ENCODE measurements at regions not wholly inside any gene's neighbourhood (a gene's known extent, or its start where the extent isn't known, plus 50 kb on each side); places are given as distances from the start of the nearest gene placed in this dataset.
A peak's percentile ranks its signal among the peaks of the same experiment; 100 is the strongest.

DNA sequence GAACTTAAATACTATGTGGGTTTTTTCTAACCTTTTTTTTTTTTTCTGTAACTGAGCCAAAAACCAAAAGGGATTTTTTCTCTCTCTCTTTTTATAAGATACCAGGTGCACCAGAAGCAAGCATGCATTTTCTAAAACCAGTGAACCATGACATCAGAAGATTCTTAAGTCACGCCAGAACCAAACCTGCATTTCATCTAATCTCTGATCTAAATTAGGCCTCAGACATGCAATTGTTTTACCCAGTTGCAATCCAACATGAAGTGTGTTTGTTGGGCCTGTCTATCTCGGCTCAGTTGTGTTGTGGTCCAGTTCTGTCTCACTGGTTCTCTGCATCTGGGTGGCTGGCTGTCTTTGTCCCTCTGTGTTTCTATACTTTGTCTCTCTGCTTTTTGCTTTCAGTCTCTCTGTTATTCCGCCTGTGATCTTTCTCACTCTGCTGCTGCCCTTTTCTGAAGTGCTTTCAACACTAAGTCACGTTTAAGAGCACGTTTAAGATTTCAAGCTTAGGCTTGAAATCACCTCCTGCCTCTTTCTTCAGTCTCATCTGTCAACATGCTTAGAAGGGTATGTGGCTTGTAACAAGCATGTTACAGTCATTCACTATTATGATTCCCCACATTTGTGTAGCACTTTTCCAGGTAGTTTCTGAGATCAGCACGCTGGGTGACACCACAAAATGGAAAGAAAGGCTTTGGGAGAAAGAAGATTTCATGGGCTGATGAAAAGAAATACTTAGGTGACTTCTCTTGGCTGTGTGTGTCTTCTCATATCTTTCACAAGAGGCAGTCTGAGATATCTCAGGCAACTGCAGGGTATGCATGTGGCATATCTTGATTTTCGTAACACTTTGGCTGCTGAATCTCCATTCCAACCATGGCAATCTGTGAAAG, 488.9 kb downstream of the SHISA9 start:
- in situ Hi-C loops (cut with MboI; ENCODE audit: low pct_unique_long_range_greater_than_20kb, low sequenced_read_pairs), result no loop called here
- DNase-seq, result no peak

DNA sequence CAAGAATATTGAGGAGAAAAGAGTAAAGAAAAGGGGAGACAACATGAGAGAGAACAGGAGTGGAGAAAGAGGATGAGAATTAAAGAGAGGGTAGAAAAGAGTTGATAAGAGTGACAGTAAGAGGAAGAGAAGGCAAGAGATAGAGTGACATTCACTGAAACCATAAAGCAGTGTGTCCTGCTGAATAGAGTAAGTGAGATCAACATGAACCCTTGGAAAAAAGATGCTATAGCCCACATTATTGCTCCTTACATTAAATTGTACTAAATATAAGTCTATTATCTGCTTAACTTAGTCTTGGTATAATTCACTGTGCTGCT, 489.5 kb downstream of the SHISA9 start:
- in situ Hi-C loops (cut with MboI; ENCODE audit: low pct_unique_long_range_greater_than_20kb, low sequenced_read_pairs), result no loop called here
- no peak for DNase-seq

DNA sequence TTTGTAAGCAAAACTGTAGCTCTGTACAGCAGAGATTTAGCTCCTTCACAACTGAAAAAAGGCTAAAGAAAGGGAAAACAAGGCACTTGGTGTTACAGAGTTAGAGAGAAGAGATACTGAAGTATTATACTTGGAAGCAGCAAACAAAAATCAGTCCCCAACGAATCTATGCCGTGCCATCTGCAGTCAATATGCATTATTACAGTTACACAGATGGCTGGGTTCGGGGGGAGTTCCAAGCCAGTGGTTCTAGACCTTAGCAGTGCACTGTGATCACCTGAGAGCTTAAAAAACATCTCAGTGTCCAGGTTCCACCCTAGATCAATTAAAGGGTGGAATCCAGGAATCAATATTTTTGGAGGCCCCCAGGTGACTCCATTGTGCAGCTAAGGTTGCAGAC, 489.9 kb downstream of the SHISA9 start:
- DNase-seq, result no peak
- in situ Hi-C loops (cut with MboI; ENCODE audit: low pct_unique_long_range_greater_than_20kb, low sequenced_read_pairs), result no loop called here

GRCh38 chr16:13392341-13392740, 490.9 kb downstream of the SHISA9 start:
- in situ Hi-C loops (cut with MboI; ENCODE audit: low pct_unique_long_range_greater_than_20kb, low sequenced_read_pairs), result no loop called here
- no peak for DNase-seq

DNA sequence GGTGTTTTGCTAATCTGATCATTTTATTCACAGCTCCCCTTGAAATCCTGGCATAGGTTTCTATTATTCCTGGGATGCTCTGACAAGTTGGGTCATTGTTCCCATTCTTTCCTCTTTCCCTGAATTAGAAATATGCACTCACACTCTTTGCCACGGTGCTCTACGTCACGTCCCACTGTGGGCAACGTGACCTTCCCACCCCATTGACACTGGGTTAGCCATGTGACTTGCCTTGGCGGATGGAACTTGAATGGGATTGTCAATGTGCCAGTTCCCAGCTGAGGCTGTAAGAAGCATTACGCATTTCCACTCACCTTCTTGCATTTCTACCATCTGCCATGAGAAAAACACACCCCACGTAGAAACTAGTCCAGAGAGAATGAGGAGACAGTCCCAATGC, 492.4 kb downstream of the SHISA9 start:
- no peak for DNase-seq
- in situ Hi-C loops (cut with MboI; ENCODE audit: low pct_unique_long_range_greater_than_20kb, low sequenced_read_pairs), result no loop called here

GRCh38 chr16:13394488-13394887, 493.1 kb downstream of the SHISA9 start:
- DNase-seq, result no peak
- in situ Hi-C loops (cut with MboI; ENCODE audit: low pct_unique_long_range_greater_than_20kb, low sequenced_read_pairs), result no loop called here

- DNase-seq, result no peak
- in situ Hi-C loops (cut with MboI; ENCODE audit: low pct_unique_long_range_greater_than_20kb, low sequenced_read_pairs), result no loop called here
Measured at GRCh38 chr16:13397126-13397525, 495.7 kb downstream of the SHISA9 start.

DNA sequence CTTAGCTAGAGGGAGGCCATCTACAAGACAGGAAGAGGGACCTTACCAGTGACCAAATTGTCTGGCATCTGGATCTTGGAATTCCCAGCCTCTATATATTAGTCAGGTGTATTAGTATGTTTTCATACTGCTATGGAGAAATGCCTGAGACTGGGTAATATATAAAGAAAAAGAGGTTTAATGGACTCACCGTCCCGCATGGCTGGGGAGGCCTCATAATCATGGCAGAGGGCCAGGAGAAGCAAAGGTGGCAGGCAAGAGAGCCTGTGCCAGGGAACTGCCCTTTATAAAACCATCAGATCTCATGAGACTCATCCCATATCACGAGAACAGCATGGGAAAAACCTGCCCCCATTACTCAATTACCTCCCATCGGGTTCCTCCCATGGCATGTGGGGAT, 500.2 kb downstream of the SHISA9 start:
- in situ Hi-C loops (cut with MboI; ENCODE audit: low pct_unique_long_range_greater_than_20kb, low sequenced_read_pairs), result no loop called here
- DNase-seq, result no peak

DNA sequence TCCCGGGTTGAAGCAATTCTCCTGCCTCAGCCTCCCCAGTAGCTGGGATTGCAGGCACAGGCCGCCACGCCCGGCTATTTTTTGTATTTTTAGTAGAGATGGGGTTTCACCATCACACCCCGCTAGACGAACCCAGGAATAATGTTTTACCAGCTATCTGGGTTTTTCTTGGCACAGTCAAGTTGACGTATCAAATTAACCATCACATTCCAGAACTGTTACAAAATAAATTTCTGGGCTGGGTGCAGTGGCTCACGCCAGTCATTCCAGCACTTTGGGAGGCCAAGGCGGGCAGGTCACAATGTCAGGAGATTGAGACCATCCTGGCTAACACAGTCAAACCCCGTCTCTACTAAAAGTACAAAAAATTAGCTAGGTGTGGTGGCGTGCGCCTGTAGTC, 501.2 kb downstream of the SHISA9 start:
- in situ Hi-C loops (cut with MboI; ENCODE audit: low pct_unique_long_range_greater_than_20kb, low sequenced_read_pairs), result no loop called here
- DNase-seq, result no peak

DNA sequence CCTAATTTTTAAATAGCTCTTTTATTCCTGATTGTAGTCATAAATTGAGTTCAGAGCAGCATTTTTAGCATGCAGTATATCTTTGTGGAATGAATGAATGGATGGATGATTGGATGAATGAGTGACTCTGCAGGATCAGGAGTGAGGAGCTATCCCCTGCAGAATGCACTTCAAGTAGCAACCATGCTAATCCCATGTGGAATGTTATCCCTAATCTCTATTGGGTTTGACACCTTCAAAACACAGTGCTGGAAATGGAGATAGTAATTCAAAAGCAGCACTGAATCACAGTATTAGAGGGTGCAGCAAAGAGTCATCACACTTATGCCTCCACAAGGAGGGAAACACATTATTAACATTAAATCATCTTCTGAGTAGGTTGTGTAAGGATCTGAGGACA, 501.9 kb downstream of the SHISA9 start:
- in situ Hi-C loops (cut with MboI; ENCODE audit: low pct_unique_long_range_greater_than_20kb, low sequenced_read_pairs), result no loop called here
- no peak for DNase-seq

- in situ Hi-C loops (cut with MboI; ENCODE audit: low pct_unique_long_range_greater_than_20kb, low sequenced_read_pairs), result no loop called here
- no peak for DNase-seq
Measured at GRCh38 chr16:13414154-13414553, 505.8 kb upstream of the ERCC4 start.

- in situ Hi-C loops (cut with MboI; ENCODE audit: low pct_unique_long_range_greater_than_20kb, low sequenced_read_pairs), result no loop called here
- no peak for DNase-seq
Measured at GRCh38 chr16:13419589-13419988, 500.4 kb upstream of the ERCC4 start.

DNA sequence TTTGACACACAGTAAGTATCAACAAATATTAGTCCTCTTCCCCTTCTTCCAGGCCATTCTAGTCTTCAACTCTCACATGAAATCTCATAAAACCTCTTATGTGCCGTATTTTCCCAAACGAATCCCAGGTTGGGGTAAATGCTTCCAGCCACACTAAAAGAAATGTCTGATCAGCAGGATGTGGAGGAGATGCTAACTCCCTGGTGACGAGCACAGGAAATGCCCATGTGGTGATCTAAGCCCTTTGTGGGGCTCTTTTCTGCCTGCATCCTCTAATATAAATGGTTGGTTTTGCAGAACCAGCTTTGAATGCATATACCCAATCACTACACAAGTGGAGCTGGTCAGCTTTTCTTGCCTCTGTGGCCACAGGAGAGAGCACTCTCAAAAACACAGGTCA, 498.2 kb upstream of the ERCC4 start:
- peak; percentile 14 for DNase-seq
- in situ Hi-C loops (cut with MboI; ENCODE audit: low pct_unique_long_range_greater_than_20kb, low sequenced_read_pairs), result no loop called here

DNA sequence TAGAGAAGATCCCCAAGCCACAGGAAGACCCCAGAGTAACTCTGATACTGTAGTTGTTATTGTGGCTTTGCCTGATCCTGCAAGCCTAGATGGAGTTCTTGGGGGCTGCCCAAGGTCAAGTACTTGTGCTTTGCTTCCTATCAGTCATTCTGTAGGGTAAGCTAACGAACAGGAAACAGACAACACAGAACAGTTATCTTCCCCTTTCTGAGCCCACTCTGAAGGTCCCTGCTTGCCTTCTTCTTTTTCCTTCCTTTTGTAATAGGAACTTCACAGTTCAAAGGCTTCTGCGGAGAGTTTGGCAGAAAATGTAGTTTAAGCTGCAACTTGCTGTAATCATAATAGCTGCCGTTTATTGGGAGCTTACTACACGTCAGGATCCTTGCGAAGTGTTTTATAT, 494.1 kb upstream of the ERCC4 start:
- DNase-seq, result peak; percentile 90
- in situ Hi-C loops (cut with MboI; ENCODE audit: low pct_unique_long_range_greater_than_20kb, low sequenced_read_pairs), result no loop called here

DNA sequence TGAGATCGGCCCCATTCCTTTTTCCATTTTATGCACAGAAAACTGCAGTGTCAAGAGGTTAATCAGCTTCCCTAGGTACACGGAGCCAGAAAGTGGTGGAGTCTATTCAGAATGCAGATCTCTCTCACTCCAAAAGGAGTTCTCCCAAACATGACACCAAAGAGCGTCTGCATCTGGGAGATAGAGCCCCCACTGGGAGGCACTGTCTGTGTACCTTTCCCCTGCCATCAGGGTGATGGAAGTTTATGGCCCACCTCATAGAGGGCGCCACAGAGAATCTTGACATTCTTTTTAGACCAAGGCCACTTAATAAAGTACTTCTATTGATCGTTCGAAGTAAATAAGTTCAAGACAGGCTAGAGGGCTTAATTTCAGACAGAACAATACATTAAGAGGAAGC, 493.7 kb upstream of the ERCC4 start:
- in situ Hi-C loops (cut with MboI; ENCODE audit: low pct_unique_long_range_greater_than_20kb, low sequenced_read_pairs), result no loop called here
- DNase-seq, result peak; percentile 82

GRCh38 chr16:13426736-13427135, 493.2 kb upstream of the ERCC4 start:
- in situ Hi-C loops (cut with MboI; ENCODE audit: low pct_unique_long_range_greater_than_20kb, low sequenced_read_pairs), result no loop called here
- DNase-seq, result no peak

GRCh38 chr16:13427943-13428342, 492.0 kb upstream of the ERCC4 start:
- in situ Hi-C loops (cut with MboI; ENCODE audit: low pct_unique_long_range_greater_than_20kb, low sequenced_read_pairs), result no loop called here
- no peak for DNase-seq

- in situ Hi-C loops (cut with MboI; ENCODE audit: low pct_unique_long_range_greater_than_20kb, low sequenced_read_pairs), result no loop called here
Measured at GRCh38 chr16:13429416-13429815, 490.5 kb upstream of the ERCC4 start.

DNA sequence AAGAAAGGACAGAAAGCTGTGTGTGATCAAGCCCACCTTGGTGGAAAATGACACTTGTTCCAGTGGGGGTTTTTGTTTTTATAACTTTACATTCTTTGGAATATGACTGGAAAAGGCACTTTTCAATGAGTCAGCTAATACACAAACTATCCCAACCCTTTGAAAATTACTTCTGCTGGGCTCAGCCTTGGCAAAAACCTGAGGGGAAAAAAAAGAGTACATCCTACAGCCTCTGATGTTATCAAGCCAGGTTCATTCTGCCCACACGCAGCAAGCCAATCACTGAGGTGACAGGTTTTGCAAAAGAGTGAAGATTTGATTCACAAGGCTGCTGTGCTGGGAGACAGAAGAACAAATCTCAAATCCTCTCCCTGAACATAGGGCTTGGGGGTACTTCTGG, 484.5 kb upstream of the ERCC4 start:
- DNase-seq, result no peak
- in situ Hi-C loops (cut with MboI; ENCODE audit: low pct_unique_long_range_greater_than_20kb, low sequenced_read_pairs), result no loop called here

More at GRCh38 chr16:13429416-13429815, 490.5 kb upstream of the ERCC4 start:
- DNase-seq, result no peak

- in situ Hi-C loops (cut with MboI; ENCODE audit: low pct_unique_long_range_greater_than_20kb, low sequenced_read_pairs), result no loop called here
- no peak for DNase-seq
Measured at GRCh38 chr16:13435873-13436474, 484.0 kb upstream of the ERCC4 start.
